GM06990 (cell line): ENCODE measurements at regions not wholly inside any gene's neighbourhood (a gene's known extent, or its start where the extent isn't known, plus 50 kb on each side); places are given as distances from the start of the nearest gene placed in this dataset.

Source experiments
- DNase-seq: peaks from one replicate; pipeline ENCODE4 v3.0.0-alpha.2; 2011; ENCODE audit not compliant: insufficient read length; ENCODE audit errors: extremely low read depth
- H3K27me3 ChIP-seq: replicated peaks from 2 replicates; pipeline ENCODE4 v1.6.0; 2011; ENCODE audit warnings: low read length; ENCODE audit not compliant: control insufficient read depth, insufficient read depth
- H3K36me3 ChIP-seq: 2 replicates; pipeline ENCODE4 v1.5.1; 2011; ENCODE audit warnings: low read length; ENCODE audit not compliant: control insufficient read depth, insufficient read depth
- H3K4me3 ChIP-seq: replicated peaks from 2 replicates; pipeline ENCODE4 v1.5.1; 2011; ENCODE audit warnings: low read depth, mild to moderate bottlenecking, control low read depth, low read length
- TF ChIP-seq, protein P1 (sequence below): IDR thresholded peaks from 2 replicates; pipeline ENCODE4 v1.5.1; 2011; ENCODE audit warnings: low read length, control low read depth, mild to moderate bottlenecking, inconsistent platforms; ENCODE audit not compliant: insufficient read depth, poor library complexity, severe bottlenecking

DNA sequence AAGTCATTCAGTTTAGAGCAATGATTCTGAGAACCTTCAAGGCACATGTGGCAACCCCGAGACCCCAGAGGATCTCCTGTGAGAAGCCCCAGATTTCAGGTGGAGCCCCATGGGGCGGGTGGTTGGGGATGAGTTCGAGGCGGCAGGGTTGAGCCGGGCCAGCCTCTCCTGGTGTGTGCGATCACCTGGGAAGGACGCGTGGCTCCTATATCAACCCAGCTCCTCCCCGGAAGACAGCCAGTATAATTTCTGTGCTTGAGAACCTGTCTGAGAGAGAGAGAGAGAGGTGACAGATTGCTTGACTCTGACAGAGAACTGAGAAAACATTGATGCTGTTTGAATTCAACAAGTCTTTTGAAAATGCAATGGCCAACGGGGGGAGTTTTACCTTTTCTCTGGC is 89.0 kb downstream of the TEX29 start:
- Histone ChIP-seq H3K4me3 (no peak overlapping the region), H3K27me3 (peaks cover 2% of the 10 kb centered on the region), H3K36me3 (no peaks in the 10 kb centered on the region)
- DNase-seq: no peak
- TF ChIP-seq, protein P1, sequence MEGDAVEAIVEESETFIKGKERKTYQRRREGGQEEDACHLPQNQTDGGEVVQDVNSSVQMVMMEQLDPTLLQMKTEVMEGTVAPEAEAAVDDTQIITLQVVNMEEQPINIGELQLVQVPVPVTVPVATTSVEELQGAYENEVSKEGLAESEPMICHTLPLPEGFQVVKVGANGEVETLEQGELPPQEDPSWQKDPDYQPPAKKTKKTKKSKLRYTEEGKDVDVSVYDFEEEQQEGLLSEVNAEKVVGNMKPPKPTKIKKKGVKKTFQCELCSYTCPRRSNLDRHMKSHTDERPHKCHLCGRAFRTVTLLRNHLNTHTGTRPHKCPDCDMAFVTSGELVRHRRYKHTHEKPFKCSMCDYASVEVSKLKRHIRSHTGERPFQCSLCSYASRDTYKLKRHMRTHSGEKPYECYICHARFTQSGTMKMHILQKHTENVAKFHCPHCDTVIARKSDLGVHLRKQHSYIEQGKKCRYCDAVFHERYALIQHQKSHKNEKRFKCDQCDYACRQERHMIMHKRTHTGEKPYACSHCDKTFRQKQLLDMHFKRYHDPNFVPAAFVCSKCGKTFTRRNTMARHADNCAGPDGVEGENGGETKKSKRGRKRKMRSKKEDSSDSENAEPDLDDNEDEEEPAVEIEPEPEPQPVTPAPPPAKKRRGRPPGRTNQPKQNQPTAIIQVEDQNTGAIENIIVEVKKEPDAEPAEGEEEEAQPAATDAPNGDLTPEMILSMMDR: no peak

DNA sequence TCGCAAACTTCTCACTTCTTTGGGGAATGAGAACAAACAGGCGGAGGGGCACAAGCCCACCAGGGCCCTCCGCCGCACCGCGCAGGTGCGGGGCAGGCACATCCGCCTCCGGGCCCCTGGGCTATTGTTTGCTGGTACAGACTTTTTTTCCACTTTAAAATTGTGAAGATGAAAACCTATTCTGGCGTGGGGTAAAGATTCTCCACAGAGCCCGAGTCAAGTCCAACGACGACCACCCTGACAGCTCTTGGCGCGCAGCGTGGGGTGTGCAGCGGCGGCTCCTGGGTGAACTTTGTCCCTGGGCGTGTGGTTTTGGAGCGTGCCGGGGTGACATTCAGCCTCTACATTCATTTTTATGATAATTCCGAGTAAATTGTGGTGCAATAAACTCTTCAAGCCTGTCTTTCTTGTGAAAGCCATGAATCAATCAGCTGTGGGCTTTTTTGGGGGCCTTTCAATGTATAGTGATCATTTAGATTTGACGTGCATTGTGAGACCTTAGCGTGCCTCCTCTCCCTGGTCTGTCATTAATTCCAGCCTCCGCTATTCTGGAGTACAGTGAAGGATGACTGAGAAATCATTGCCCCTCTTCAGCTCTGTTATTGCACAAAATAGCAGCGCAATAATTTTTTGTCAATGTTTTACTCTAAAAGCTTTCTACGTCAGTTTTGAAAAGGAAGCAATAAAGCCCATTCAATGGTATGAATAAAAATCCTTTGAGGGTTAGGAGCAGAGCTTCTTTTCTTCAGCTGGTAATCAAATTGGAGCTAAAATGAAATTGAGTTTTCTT is 90.0 kb downstream of the TEX29 start:
- H3K4me3 ChIP-seq: no peak overlapping the region
- TF ChIP-seq, protein P1: no peak
- H3K27me3 ChIP-seq: peaks cover 2% of the 10 kb centered on the region
- H3K36me3 ChIP-seq: no peaks in the 10 kb centered on the region
- DNase-seq: no peak

DNA sequence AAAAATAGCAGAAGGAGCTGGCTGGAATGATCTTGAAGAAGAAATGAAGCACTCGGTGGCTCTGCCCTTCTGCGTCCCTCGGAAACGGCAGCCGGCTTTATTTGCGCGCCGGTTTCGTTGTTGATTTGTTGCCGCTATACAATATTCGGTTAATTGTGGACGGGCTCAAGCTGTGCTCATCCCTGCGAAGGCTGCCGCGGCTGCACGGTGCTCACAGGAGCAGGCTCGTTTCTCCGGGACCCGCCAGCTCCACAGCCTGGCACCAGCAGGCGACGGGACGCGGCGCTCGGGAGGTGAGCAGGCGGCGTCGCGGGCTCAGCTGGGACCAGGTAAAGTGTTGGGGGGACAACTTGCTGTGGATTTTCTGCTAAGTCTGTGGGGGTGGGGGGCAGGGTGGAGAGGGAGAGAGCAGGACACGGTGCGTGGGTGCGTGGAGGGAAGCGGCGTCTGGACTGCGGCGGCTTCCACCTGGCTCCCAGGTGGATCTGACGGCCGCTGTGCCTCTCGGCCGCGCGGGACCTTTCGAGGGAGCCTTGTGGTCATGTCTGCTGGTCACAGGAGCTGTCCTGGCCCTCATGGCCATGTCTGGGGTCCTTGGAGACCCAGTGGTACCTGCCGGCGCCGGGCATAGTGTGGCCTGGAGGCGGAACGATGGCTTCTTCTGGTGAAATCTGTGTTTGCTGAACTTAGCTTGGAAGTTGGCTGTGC is 90.9 kb downstream of the TEX29 start:
- TF ChIP-seq, protein P1: no peak
- peaks cover 2% of the 10 kb centered on the region for H3K27me3 ChIP-seq
- DNase-seq: no peak
- no peaks in the 10 kb centered on the region for H3K36me3 ChIP-seq
- H3K4me3 ChIP-seq: no peak overlapping the region

DNA sequence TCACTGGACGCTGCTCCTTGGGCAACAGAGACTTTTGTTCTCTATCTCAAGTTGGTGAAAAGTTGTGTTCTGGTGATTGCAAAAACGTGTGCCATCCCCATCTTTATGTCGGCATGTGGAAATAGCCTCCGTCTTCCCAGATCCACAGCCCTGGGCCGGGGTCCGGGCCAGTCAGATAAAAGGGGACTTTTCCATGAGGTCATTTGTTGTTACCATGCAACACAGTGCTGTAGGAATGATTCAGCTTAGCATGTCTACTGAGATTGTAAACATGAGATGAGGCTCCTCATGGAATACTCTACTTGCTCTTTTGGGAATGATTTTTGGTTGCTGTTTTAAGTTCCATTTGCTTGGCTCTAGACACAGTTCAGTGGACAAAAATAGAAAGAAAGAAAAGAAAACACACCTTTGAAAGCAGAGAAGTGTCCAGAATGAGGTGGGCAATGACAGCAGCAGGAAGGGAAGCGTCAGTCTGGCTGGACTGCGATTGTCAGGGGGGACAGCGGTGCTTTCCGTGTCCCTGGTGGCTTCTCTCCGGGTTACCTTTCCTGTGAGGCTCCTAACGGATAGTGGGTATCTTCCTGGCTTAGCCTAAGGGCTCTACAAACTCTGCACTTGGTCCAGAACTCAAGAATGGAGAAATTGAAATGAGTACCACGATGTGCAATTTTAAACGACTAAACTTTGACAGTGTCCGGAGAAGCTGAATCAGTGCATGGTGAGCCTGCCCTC is 91.6 kb downstream of the TEX29 start:
- H3K4me3 ChIP-seq: no peak overlapping the region
- no peaks in the 10 kb centered on the region for H3K36me3 ChIP-seq
- H3K27me3 ChIP-seq: peaks cover 2% of the 10 kb centered on the region
- DNase-seq: no peak
- TF ChIP-seq, protein P1: no peak

DNA sequence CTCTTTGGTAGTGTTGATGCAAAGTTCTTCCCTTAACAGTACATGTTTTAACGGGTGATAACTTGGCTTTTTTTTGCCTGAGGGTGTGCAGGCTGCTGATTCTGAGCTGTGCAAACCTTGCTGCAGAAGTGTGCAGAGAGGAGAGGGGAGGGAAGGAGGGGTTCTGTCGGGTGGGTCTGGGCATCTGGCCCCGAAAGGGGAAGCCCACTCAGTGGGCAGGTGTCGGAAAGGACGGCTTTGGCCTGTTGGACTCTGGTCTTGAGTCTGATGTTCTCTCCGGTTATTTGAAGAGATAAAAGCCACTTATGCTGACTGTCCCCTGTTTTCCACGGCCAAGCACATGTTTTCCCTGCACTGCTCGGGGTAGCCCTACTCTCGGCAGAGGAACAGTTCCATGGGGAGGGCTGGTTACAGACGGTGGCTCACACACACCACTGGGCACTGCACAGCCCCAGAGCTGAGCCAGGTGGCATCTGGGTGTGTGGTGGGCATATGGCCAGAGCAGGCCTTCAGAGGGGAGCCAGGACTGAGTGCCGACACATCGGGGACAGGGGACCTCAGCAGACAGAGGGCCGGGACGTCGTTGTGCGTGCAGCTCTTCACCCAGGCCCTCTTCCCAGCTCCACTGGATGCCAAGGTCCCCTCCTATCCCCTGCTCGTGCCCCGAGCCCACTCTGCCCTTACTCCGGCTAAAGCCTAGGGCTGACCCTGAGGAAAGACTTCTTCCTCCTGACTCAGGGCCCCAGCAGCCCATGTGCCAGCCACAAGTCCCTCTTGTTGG is 93.2 kb downstream of the TEX29 start:
- no peak for DNase-seq
- peaks cover 4% of the 10 kb centered on the region for H3K27me3 ChIP-seq
- H3K36me3 ChIP-seq: no peaks in the 10 kb centered on the region
- TF ChIP-seq, protein P1: no peak
- H3K4me3 ChIP-seq: no peak overlapping the region
